Endodermal cell (in vitro differentiated cells): ENCODE measurements at regions not wholly inside any gene's neighbourhood (a gene's known extent, or its start where the extent isn't known, plus 50 kb on each side); places are given as distances from the start of the nearest gene placed in this dataset.

Source experiments
- DNase-seq: peaks from one replicate; pipeline ENCODE4 v3.0.0-alpha.2; 2017
- H3K27ac ChIP-seq: 2 replicates; pipeline ENCODE4 v1.5.1; 2013; ENCODE audit warnings: mild to moderate bottlenecking, low read depth, low read length, moderate library complexity
- H3K27me3 ChIP-seq: 2 replicates; pipeline ENCODE4 v1.6.1; 2013; ENCODE audit warnings: mild to moderate bottlenecking, low read length, moderate library complexity; ENCODE audit not compliant: insufficient read depth, control insufficient read depth, poor library complexity, severe bottlenecking
- H3K36me3 ChIP-seq: 2 replicates; pipeline ENCODE4 v1.7.0; 2013; ENCODE audit warnings: mild to moderate bottlenecking, low read length, moderate library complexity; ENCODE audit not compliant: control insufficient read depth, insufficient read depth
- H3K4me1 ChIP-seq: one replicate; pipeline ENCODE4 v1.7.0; 2013; ENCODE audit warnings: low read length; ENCODE audit not compliant: control insufficient read depth, insufficient read depth
- H3K4me3 ChIP-seq: 2 replicates; pipeline ENCODE4 v1.5.1; 2013; ENCODE audit warnings: mild to moderate bottlenecking, low read length, moderate library complexity
- H3K9ac ChIP-seq: 2 replicates; pipeline ENCODE4 v1.6.1; 2013; ENCODE audit warnings: mild to moderate bottlenecking, low read length, moderate library complexity; ENCODE audit not compliant: poor library complexity, severe bottlenecking; ENCODE audit errors: extremely low read depth
- H3K9me3 ChIP-seq: 2 replicates; pipeline ENCODE4 v1.6.1; 2013; ENCODE audit warnings: mild to moderate bottlenecking, low read length, moderate library complexity; ENCODE audit not compliant: control insufficient read depth
- H3K27ac Mint-ChIP-seq: 2 replicates; pipeline ENCODE4 v1.8.0; 2020; ENCODE audit warnings: mixed read lengths
- H3K27me3 Mint-ChIP-seq: 2 replicates; pipeline ENCODE4 v1.8.0; 2021; ENCODE audit warnings: mild to moderate bottlenecking, mixed read lengths; ENCODE audit not compliant: insufficient read depth
- H3K36me3 Mint-ChIP-seq: 2 replicates; pipeline ENCODE4 v1.8.0; 2020; ENCODE audit warnings: low read depth, mixed read lengths
- H3K4me1 Mint-ChIP-seq: 2 replicates; pipeline ENCODE4 v1.8.0; 2020; ENCODE audit warnings: mixed read lengths
- H3K4me3 Mint-ChIP-seq: 2 replicates; pipeline ENCODE4 v1.8.0; 2020; ENCODE audit warnings: mild to moderate bottlenecking, moderate library complexity, mixed read lengths
- H3K9me3 Mint-ChIP-seq: 2 replicates; pipeline ENCODE4 v1.8.0; 2020; ENCODE audit warnings: mild to moderate bottlenecking, mixed read lengths
- CTCF ChIP-seq: fragments of 200-600 bp; sonication (generic); conservative IDR thresholded peaks from 2 replicates; pipeline ENCODE4 v1.5.0; 2021; ENCODE audit warnings: antibody characterized with exemption, mild to moderate bottlenecking
- WGBS, 2 experiments: methylation state at CpG; one replicate each; pipeline versions ENCODE4 v1.1.5 to v1.1.7; 2013; ENCODE audit warnings: missing lambda C conversion rate in 2 of 2, mixed read lengths in 1 of 2; ENCODE audit not compliant: insufficient coverage in 1 of 2, insufficient read length in 1 of 2; 5-methylcytosine and 5-hydroxymethylcytosine counted together

GRCh38 chr19:22517496-22518411, 95.6 kb upstream of the ZNF98 start:
- no peak overlapping the region for H3K9ac ChIP-seq
- H3K4me1 Mint-ChIP-seq, result no peaks in the 10 kb centered on the region
- no peaks in the 10 kb centered on the region for H3K36me3 Mint-ChIP-seq
- no peaks in the 10 kb centered on the region for H3K27me3 ChIP-seq
- no peaks in the 10 kb centered on the region for H3K36me3 ChIP-seq
- no peak for DNase-seq
- 87 to 92% methylated on average over 31 to 79 of the region's 79 CpGs for WGBS, 2 experiments
- TF ChIP-seq CTCF, result no peak
- no peaks in the 10 kb centered on the region for H3K27me3 Mint-ChIP-seq
- peaks cover 32% of the 10 kb centered on the region for H3K9me3 ChIP-seq
- H3K27ac ChIP-seq, result no peak overlapping the region
- no peak overlapping the region for H3K4me3 Mint-ChIP-seq
- H3K4me1 ChIP-seq, result no peaks in the 10 kb centered on the region
- no peak overlapping the region for H3K4me3 ChIP-seq
- H3K9me3 Mint-ChIP-seq, result peaks cover 87% of the 10 kb centered on the region
- no peak overlapping the region for H3K27ac Mint-ChIP-seq

GRCh38 chr19:22515435-22515834, 93.3 kb upstream of the ZNF98 start:
- Histone ChIP-seq H3K9ac (no peak overlapping the region), H3K4me3 (no peak overlapping the region), H3K4me1 (no peaks in the 10 kb centered on the region), H3K27ac (no peak overlapping the region), H3K27me3 (no peaks in the 10 kb centered on the region), H3K36me3 (no peaks in the 10 kb centered on the region), H3K9me3 (peaks cover 31% of the 10 kb centered on the region)
- Mint-ChIP-seq H3K36me3 (no peaks in the 10 kb centered on the region), H3K27ac (no peak overlapping the region), H3K27me3 (no peaks in the 10 kb centered on the region), H3K4me3 (no peak overlapping the region), H3K4me1 (no peaks in the 10 kb centered on the region), H3K9me3 (peaks cover 90% of the 10 kb centered on the region)
- no peak for TF ChIP-seq CTCF
- no peak for DNase-seq
- WGBS, 2 experiments, result 67 to 83% methylated on average over 1 to 4 of the region's 4 CpGs

GRCh38 chr19:22503524-22503923, 81.4 kb upstream of the ZNF98 start:
- Histone ChIP-seq H3K9me3 (peaks cover 86% of the 10 kb centered on the region), H3K36me3 (no peaks in the 10 kb centered on the region), H3K9ac (no peak overlapping the region), H3K27ac (no peak overlapping the region), H3K4me3 (peak overlapping the region; percentile 10), H3K4me1 (no peaks in the 10 kb centered on the region), H3K27me3 (no peaks in the 10 kb centered on the region)
- WGBS, 2 experiments, result 59 to 71% methylated on average over 2 of the region's 2 CpGs
- DNase-seq, result no peak
- Mint-ChIP-seq H3K36me3 (no peaks in the 10 kb centered on the region), H3K27me3 (no peaks in the 10 kb centered on the region), H3K27ac (no peak overlapping the region), H3K4me1 (no peaks in the 10 kb centered on the region), H3K9me3 (peaks cover 95% of the 10 kb centered on the region), H3K4me3 (no peak overlapping the region)
- no peak for TF ChIP-seq CTCF
